Mucosa of rectum (tissue), 2 donors: ENCODE measurements at regions not wholly inside any gene's neighbourhood (a gene's known extent, or its start where the extent isn't known, plus 50 kb on each side); places are given as distances from the start of the nearest gene placed in this dataset.
"Not testable (repeated sequence)": the region's sequence is repeated elsewhere in the genome, so short reads cannot be mapped to it uniquely, and the experiment has no call there.

Source experiments
- H3K27ac ChIP-seq, 2 donors: one replicate each; pipeline ENCODE4 v1.7.0; 2013; ENCODE audit warnings: inconsistent platforms in 2 of 2, low read depth in 2 of 2, low read length in 2 of 2
- H3K27me3 ChIP-seq, 2 donors: one replicate each; pipeline ENCODE4 v1.7.0; 2013; ENCODE audit warnings: low read length in 2 of 2; ENCODE audit not compliant: control insufficient read depth in 2 of 2, insufficient read depth in 2 of 2
- H3K36me3 ChIP-seq, 2 donors: one replicate each; pipeline ENCODE4 v1.7.0; 2013; ENCODE audit warnings: low read length in 2 of 2; ENCODE audit not compliant: control insufficient read depth in 2 of 2, insufficient read depth in 2 of 2
- H3K4me1 ChIP-seq, 2 donors: one replicate each; pipeline ENCODE4 v1.7.0; 2013; ENCODE audit warnings: low read length in 2 of 2, mild to moderate bottlenecking in 1 of 2; ENCODE audit not compliant: control insufficient read depth in 2 of 2, insufficient read depth in 2 of 2
- H3K4me3 ChIP-seq, 2 donors: one replicate each; pipeline ENCODE4 v1.7.0; 2013; ENCODE audit warnings: low read length in 2 of 2
- H3K9ac ChIP-seq, 2 donors: one replicate each; pipeline ENCODE4 v1.7.0; 2013; ENCODE audit warnings: low read length in 2 of 2, low read depth in 1 of 2, mild to moderate bottlenecking in 1 of 2
- H3K9me3 ChIP-seq, 2 donors: one replicate each; pipeline ENCODE4 v1.7.0; 2013; ENCODE audit warnings: low read length in 2 of 2; ENCODE audit not compliant: control insufficient read depth in 2 of 2
- donor health status: healthy.
- donor health status: Normal muscosa, but diverticular disease.

- H3K27ac ChIP-seq = peak overlapping the region in 1 of 2 donors; percentile 41
- peaks cover 2 to 3% of the 10 kb centered on the region in 2 donors for H3K27me3 ChIP-seq
- H3K4me1 ChIP-seq = peaks cover 2 to 10% of the 10 kb centered on the region in 2 donors
- H3K9me3 ChIP-seq = no peaks in the 10 kb centered on the region
- no peaks in the 10 kb centered on the region for H3K36me3 ChIP-seq
- H3K9ac ChIP-seq = no peak overlapping the region
- no peak overlapping the region for H3K4me3 ChIP-seq
Measured at GRCh38 chr7:131627735-131628190, 71.3 kb upstream of the PODXL start.

- no peak overlapping the region for H3K4me3 ChIP-seq
- peaks cover 2 to 13% of the 10 kb centered on the region in 2 donors for H3K4me1 ChIP-seq
- no peaks in the 10 kb centered on the region for H3K9me3 ChIP-seq
- H3K27me3 ChIP-seq = peaks cover 2 to 3% of the 10 kb centered on the region in 2 donors
- no peaks in the 10 kb centered on the region for H3K36me3 ChIP-seq
- H3K27ac ChIP-seq = no peak overlapping the region
- no peak overlapping the region for H3K9ac ChIP-seq
Measured at GRCh38 chr7:131626643-131627042, 70.2 kb upstream of the PODXL start.

- H3K9ac ChIP-seq = no peak overlapping the region
- H3K4me1 ChIP-seq = peaks cover 2 to 13% of the 10 kb centered on the region in 2 donors
- H3K36me3 ChIP-seq = no peaks in the 10 kb centered on the region
- no peak overlapping the region for H3K27ac ChIP-seq
- H3K4me3 ChIP-seq = no peak overlapping the region
- peaks cover 2 to 3% of the 10 kb centered on the region in 2 donors for H3K27me3 ChIP-seq
- H3K9me3 ChIP-seq = no peaks in the 10 kb centered on the region
Measured at GRCh38 chr7:131625817-131626372, 69.5 kb upstream of the PODXL start.

- H3K36me3 ChIP-seq, H3K9ac ChIP-seq, H3K4me3 ChIP-seq, H3K9me3 ChIP-seq, H3K27ac ChIP-seq, H3K27me3 ChIP-seq: not testable (repeated sequence)
- peaks cover 2 to 13% of the 10 kb centered on the region in 2 donors for H3K4me1 ChIP-seq
Measured at GRCh38 chr7:131625345-131625744, 68.9 kb upstream of the PODXL start.

- Histone ChIP-seq H3K27me3 (peaks cover 0 to 2% of the 10 kb centered on the region in 2 donors), H3K9ac (no peak overlapping the region), H3K36me3 (no peaks in the 10 kb centered on the region), H3K4me1 (peaks cover 2 to 13% of the 10 kb centered on the region in 2 donors), H3K27ac (no peak overlapping the region), H3K4me3 (no peak overlapping the region), H3K9me3 (no peaks in the 10 kb centered on the region)
Measured at GRCh38 chr7:131624536-131624935, 68.1 kb upstream of the PODXL start.

GRCh38 chr7:131623154-131623553, 66.7 kb upstream of the PODXL start:
- Histone ChIP-seq H3K4me3 (no peak overlapping the region), H3K27ac (peak overlapping the region in 1 of 2 donors; percentile 42), H3K4me1 (peaks cover 0 to 13% of the 10 kb centered on the region in 2 donors), H3K9ac (no peak overlapping the region), H3K27me3 (peaks cover 0 to 2% of the 10 kb centered on the region in 2 donors), H3K9me3 (no peaks in the 10 kb centered on the region), H3K36me3 (no peaks in the 10 kb centered on the region)

- H3K4me1 ChIP-seq = peaks cover 0 to 11% of the 10 kb centered on the region in 2 donors
- no peaks in the 10 kb centered on the region for H3K9me3 ChIP-seq
- H3K36me3 ChIP-seq = no peaks in the 10 kb centered on the region
- no peak overlapping the region for H3K9ac ChIP-seq
- H3K27ac ChIP-seq = no peak overlapping the region
- no peak overlapping the region for H3K4me3 ChIP-seq
- H3K27me3 ChIP-seq = peaks cover 0 to 2% of the 10 kb centered on the region in 2 donors
Measured at GRCh38 chr7:131621652-131622051, 65.2 kb upstream of the PODXL start.

GRCh38 chr7:131620673-131621609, 64.5 kb upstream of the PODXL start:
- no peak overlapping the region for H3K27ac ChIP-seq
- no peaks in the 10 kb centered on the region for H3K27me3 ChIP-seq
- H3K36me3 ChIP-seq = no peaks in the 10 kb centered on the region
- H3K9ac ChIP-seq = no peak overlapping the region
- H3K9me3 ChIP-seq = no peaks in the 10 kb centered on the region
- no peak overlapping the region for H3K4me3 ChIP-seq
- H3K4me1 ChIP-seq = peaks cover 0 to 8% of the 10 kb centered on the region in 2 donors

- H3K27me3 ChIP-seq = no peaks in the 10 kb centered on the region
- H3K4me3 ChIP-seq = no peak overlapping the region
- H3K9ac ChIP-seq = no peak overlapping the region
- no peak overlapping the region for H3K27ac ChIP-seq
- H3K36me3 ChIP-seq = no peaks in the 10 kb centered on the region
- no peaks in the 10 kb centered on the region for H3K9me3 ChIP-seq
- H3K4me1 ChIP-seq = peaks cover 0 to 4% of the 10 kb centered on the region in 2 donors
Measured at GRCh38 chr7:131619336-131620305, 63.2 kb upstream of the PODXL start.
